Spinal cord (tissue), 9 donors: ENCODE measurements at regions not wholly inside any gene's neighbourhood (a gene's known extent, or its start where the extent isn't known, plus 50 kb on each side); places are given as distances from the start of the nearest gene placed in this dataset.

Source experiments
- DNase-seq, 6 donors: peaks; one replicate each; pipeline versions ENCODE4 v3.0.0 to v3.0.0-alpha.2; 2013 to 2015; ENCODE audit warnings: low spot score in 6 of 6, low read depth in 4 of 6
- H3K27ac ChIP-seq: one replicate; pipeline ENCODE4 v1.5.1; 2013; ENCODE audit warnings: low read depth, low read length, control low read depth
- H3K27me3 ChIP-seq: one replicate; pipeline ENCODE4 v1.6.1; 2013; ENCODE audit warnings: low read length; ENCODE audit not compliant: control insufficient read depth, insufficient read depth
- H3K36me3 ChIP-seq: one replicate; pipeline ENCODE4 v1.6.1; 2013; ENCODE audit warnings: low read length; ENCODE audit not compliant: control insufficient read depth, insufficient read depth
- H3K4me1 ChIP-seq: one replicate; pipeline ENCODE4 v1.6.1; 2013; ENCODE audit warnings: low read length; ENCODE audit not compliant: control insufficient read depth, insufficient read depth
- H3K4me3 ChIP-seq: one replicate; pipeline ENCODE4 v1.5.1; 2013; ENCODE audit warnings: low read depth, low read length, control low read depth
- H3K9me3 ChIP-seq: one replicate; pipeline ENCODE4 v1.6.1; 2013; ENCODE audit warnings: low read length; ENCODE audit not compliant: control insufficient read depth, insufficient read depth
- WGBS: methylation state at CpG from one replicate; pipeline ENCODE4 v1.1.5; 2013; ENCODE audit warnings: missing lambda C conversion rate; ENCODE audit not compliant: insufficient coverage; 5-methylcytosine and 5-hydroxymethylcytosine counted together
- donor health status: healthy.

DNA sequence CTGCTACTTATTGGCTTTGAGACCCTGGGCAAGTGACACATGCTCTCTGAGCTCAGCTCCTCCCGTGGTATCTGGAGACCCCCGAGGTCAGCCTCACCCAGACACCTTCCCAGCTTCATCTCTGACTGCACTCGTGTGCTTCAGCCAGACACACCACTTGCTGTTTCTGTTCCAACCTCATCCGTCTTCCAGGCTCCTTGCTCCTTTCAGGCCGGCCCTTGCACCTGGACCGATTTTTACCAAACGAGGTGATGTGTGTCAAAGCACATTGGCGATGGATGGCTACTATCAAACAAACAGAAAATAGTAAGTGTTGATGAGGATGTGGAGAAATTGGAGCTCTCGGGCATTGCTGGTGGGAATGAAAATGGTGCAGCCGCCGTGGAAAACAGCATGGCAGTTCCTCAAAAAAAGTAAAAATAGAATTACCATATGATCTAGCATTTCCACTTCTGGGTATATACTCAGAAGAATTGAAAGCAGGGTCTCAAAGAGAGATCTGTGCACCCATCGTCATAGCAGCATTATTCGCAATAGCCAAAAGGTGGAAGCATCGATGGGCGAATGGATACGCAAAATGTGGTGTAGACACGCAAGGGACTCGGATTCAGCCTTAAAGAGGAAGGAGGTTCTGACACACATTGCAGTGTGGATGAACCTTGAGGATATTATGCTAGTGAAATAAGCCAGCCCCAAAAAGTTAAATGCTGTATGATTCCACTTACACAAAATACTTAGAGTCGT is 96.1 kb upstream of the IER5L start:
- Histone ChIP-seq H3K36me3 (no peaks in the 10 kb centered on the region), H3K27ac (no peak overlapping the region), H3K4me3 (no peak overlapping the region), H3K9me3 (no peaks in the 10 kb centered on the region), H3K27me3 (peaks cover 3% of the 10 kb centered on the region), H3K4me1 (peaks cover 11% of the 10 kb centered on the region)
- WGBS, result 91% methylated on average over 13 of the region's 19 CpGs
- peak in 1 of 6 donors; percentile 48 for DNase-seq

DNA sequence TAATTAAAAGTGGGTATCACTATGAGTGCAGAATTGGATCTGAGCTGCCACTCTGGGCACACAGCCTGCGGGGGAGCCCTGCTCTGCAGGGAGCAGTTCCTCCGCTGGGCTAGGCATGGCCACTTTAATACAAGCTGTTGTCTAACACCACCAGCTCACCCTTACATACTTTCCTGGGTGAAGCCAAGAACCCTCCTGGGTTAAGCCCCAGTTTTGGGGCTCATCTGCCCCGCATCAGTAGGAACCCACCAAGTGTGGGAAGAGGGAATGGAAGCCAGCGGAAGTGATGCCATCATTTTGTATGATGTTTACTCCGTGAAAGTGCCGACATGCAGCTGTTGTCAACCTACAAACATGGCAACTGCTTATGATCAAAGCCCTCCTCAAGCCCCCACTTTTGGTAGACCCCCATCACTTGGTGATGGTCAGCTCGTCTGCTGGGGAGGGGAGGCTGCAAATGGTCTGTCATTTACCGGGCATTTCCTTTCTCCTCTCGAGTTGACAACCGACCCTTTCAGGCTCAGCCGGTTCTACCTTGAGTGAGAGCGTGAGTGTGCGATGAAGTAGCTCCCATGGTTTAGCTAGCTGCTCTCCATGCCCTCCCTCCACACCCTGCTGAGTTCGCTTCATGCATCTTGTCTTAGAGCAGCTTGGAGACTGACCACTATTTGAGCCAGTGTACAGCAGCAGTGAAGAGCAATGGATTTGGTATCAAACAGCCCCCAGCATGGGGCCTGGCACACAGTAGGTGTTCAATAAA is 95.3 kb upstream of the IER5L start:
- DNase-seq, result no peak
- Histone ChIP-seq H3K9me3 (no peaks in the 10 kb centered on the region), H3K27me3 (peaks cover 3% of the 10 kb centered on the region), H3K4me1 (peaks cover 7% of the 10 kb centered on the region), H3K4me3 (no peak overlapping the region), H3K27ac (no peak overlapping the region), H3K36me3 (no peaks in the 10 kb centered on the region)
- 97% methylated on average over 6 of the region's 14 CpGs for WGBS

DNA sequence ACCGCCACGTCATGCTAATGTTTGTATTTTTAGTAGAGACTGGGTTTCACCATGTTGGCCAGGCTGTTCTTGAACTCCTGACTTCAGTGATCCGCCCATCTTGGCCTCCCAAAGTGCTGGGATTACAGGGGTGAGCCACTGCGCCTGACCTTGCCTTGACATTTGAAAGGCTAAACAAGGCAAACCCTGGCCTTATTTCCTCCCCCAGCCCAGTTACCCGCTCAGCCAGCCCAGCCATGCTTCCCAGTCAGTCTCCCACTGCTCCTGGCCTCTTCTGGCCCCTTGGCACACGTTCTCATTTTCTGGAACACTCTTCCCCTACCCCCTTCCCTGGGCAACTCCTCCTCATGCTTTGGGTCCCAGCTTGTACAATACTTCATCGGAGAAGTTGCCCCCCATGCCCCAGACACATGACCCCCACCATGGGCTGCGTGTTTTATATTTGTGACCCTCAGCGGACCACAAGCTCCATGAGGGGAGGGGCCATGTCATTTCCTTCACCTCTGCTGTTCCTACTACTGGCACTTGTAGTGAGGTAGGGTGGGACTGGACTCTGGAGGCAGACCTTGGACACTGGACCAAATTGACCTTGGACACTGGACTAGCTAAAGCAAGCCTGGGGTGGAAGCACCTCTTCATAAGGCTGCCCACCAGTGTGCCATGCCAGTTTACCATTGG is 94.4 kb upstream of the IER5L start:
- no peak for DNase-seq
- Histone ChIP-seq H3K9me3 (no peaks in the 10 kb centered on the region), H3K4me1 (peaks cover 3% of the 10 kb centered on the region), H3K36me3 (no peaks in the 10 kb centered on the region), H3K4me3 (no peak overlapping the region), H3K27me3 (peaks cover 3% of the 10 kb centered on the region), H3K27ac (no peak overlapping the region)
- WGBS, result 88% methylated on average over 5 of the region's 9 CpGs

DNA sequence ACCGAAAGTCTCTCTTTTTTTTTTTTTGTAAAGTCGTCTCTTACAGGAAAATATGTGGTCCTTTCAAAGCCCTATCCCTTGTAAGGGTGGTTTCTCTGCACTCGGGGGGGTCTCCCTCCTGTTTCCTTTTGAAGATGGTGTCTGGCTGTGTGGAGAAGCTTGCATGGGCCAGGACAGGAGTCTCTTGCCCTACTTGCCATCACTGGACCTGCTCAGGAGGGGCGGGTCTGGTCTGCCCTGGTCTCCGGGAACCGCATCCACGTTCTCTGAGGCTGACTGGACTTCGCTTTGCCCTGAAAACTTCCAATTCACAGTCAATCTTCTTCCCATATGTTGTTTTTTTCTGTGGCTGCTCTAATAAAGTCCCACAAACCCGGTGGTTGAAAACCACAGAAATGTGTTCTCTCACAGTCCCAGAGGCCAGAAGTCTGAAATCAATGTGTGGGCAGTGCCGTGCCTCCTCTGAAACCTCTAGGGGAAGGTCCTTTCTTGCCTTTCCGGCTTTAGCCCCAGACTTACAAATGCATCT is 92.9 kb upstream of the IER5L start:
- no peak for DNase-seq
- Histone ChIP-seq H3K4me1 (peaks cover 3% of the 10 kb centered on the region), H3K36me3 (no peaks in the 10 kb centered on the region), H3K27me3 (no peaks in the 10 kb centered on the region), H3K27ac (no peak overlapping the region), H3K4me3 (no peak overlapping the region), H3K9me3 (no peaks in the 10 kb centered on the region)
- 75% methylated on average over 10 of the region's 11 CpGs for whole genome bisulfite sequencing

DNA sequence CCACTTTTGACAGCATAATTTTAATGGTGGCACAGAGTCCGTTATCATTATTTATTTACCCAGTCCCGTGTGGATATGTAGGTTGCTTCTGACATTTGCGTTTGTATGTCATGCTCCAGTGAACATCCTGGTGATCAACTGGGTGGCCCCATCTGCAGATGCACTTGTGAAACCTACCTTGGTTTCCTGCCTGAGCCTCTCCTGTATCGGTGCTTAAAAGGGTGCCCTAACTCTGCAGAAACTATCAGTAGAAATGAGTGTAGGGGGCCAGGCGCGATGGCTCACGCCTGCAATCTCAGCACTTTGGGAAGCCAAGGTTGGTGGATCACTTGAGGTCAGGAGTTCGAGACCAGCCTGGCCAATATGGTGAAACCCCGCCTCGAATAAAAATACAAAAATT is 92.1 kb upstream of the IER5L start:
- no peak for DNase-seq
- H3K4me3 ChIP-seq, result no peak overlapping the region
- peaks cover 3% of the 10 kb centered on the region for H3K4me1 ChIP-seq
- H3K27me3 ChIP-seq, result no peaks in the 10 kb centered on the region
- H3K9me3 ChIP-seq, result no peaks in the 10 kb centered on the region
- H3K27ac ChIP-seq, result no peak overlapping the region
- 93% methylated on average over 9 of the region's 10 CpGs for WGBS
- H3K36me3 ChIP-seq, result no peaks in the 10 kb centered on the region

DNA sequence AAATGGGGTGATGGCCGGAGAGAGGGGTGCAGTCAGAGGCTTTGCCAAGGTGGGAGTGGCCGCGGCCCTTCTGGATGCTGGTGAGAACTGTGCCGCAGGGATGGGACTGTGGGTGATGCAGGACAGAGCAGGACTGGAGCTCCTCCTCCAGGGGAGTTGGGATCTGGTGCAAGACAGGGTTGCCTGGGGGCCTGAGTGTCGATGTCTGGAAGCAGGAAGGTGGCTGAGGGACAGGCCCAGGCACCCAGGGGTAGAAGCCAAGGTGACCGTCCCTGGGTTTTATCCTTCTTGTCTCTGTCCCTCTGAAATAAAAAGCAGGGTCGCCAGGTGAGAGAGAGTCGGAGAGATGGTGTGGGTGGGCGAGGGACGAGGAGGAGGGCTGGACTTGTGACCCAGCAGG is 89.1 kb upstream of the IER5L start:
- H3K27me3 ChIP-seq, result no peaks in the 10 kb centered on the region
- WGBS, result 86% methylated on average over 10 of the region's 10 CpGs
- H3K36me3 ChIP-seq, result no peaks in the 10 kb centered on the region
- no peak overlapping the region for H3K4me3 ChIP-seq
- no peaks in the 10 kb centered on the region for H3K4me1 ChIP-seq
- no peaks in the 10 kb centered on the region for H3K9me3 ChIP-seq
- H3K27ac ChIP-seq, result no peak overlapping the region
- no peak for DNase-seq

DNA sequence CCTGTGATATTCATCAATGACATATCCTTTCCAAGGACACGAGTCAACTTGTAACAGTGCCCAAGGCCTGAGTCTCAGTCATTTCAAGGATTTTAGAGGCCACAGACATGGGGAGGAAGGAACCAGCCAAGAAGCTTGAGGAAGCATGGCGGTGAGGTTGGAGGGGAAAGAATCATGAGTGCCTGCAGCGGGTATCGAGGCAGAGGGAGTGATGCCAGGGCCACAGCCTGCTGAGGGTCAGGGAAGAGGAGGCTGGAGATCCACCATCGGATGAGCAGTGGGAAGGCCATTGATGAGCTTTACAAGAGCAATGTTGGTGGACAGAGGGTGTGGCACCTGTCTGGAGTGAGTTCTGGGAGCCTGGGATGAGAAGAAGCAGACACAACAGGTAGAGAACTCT is 88.5 kb upstream of the IER5L start:
- Histone ChIP-seq H3K36me3 (no peaks in the 10 kb centered on the region), H3K4me3 (no peak overlapping the region), H3K27me3 (no peaks in the 10 kb centered on the region), H3K4me1 (no peaks in the 10 kb centered on the region), H3K9me3 (no peaks in the 10 kb centered on the region), H3K27ac (no peak overlapping the region)
- DNase-seq, result no peak
- WGBS, result 81% methylated on average over 4 of the region's 5 CpGs

DNA sequence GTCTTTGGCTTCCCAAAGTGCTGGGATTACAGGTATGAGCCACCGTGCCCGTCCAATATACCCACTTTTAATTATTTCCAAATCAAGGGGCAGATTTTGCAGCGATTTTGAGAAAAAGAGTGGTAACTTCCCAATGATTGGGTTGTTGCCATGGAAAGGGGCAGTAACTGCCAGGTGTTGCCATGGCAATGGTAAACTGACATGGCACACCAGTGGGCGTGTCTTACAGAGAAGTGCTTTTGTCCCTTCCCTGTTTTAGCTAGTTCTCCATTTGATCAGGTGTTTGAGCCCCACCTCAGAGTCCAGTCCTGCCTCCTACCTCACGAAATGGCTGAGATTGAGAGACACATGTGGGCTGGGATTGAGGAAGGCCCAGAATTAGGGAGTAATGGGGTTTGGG is 86.3 kb upstream of the IER5L start:
- Histone ChIP-seq H3K36me3 (no peaks in the 10 kb centered on the region), H3K27me3 (peaks cover under 1% of the 10 kb centered on the region), H3K4me1 (peaks cover 2% of the 10 kb centered on the region), H3K27ac (no peak overlapping the region), H3K4me3 (no peak overlapping the region), H3K9me3 (no peaks in the 10 kb centered on the region)
- no peak for DNase-seq
- WGBS, result 72% methylated on average over 3 of the region's 5 CpGs

DNA sequence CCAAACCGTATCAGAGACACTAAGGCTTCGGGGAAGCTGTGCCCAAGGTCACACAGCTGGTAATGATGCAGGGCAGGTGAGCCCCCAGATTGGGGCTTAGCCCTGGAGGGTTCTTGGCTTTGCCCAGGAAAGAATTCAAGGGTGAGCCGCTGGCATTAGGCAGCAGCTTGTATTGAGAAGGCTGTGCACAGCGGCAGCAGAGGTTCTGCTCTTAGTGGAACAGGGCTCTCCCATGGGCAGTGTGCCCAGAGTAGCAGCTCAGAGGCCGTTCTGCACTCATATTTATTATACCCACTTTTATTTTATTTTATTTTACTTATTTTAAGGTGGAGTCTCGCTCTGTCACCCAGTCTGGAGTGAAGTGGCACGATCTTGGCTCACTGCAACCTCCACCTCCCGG is 85.8 kb upstream of the IER5L start:
- no peaks in the 10 kb centered on the region for H3K36me3 ChIP-seq
- WGBS, result 68% methylated on average over 3 of the region's 8 CpGs
- no peak overlapping the region for H3K4me3 ChIP-seq
- H3K4me1 ChIP-seq, result peaks cover 7% of the 10 kb centered on the region
- no peak for DNase-seq
- H3K27ac ChIP-seq, result no peak overlapping the region
- peaks cover 6% of the 10 kb centered on the region for H3K27me3 ChIP-seq
- no peaks in the 10 kb centered on the region for H3K9me3 ChIP-seq
